ENCODE measurements at regions not wholly inside any gene's neighbourhood (a gene's known extent, or its start where the extent isn't known, plus 50 kb on each side); places are given as distances from the start of the nearest gene placed in this dataset.

DNA sequence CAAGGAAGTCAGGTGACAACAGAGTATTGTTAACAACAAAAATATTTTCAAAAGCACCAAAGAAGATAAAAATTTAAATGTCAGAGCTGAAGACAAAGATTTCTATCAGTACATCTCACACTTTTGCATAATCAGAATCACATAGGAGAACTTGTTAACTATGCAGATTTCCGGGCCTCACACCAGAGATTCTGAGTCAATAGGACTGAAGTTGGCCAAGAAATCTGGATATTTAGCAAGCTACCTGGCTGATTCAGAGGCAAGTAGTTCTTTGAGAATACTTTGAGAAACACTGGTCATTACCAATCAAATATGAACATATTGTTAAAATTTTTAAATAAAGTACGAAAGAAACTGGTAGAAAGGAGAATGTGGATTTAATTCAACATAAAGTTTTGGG, 80.5 kb upstream of the GLIS3 start:
- TF ChIP-seq EZH2 (IDR thresholded peaks at IDR 0.05; ENCODE audit: low read length, missing control alignments) = no peak
- TF ChIP-seq, protein P1, sequence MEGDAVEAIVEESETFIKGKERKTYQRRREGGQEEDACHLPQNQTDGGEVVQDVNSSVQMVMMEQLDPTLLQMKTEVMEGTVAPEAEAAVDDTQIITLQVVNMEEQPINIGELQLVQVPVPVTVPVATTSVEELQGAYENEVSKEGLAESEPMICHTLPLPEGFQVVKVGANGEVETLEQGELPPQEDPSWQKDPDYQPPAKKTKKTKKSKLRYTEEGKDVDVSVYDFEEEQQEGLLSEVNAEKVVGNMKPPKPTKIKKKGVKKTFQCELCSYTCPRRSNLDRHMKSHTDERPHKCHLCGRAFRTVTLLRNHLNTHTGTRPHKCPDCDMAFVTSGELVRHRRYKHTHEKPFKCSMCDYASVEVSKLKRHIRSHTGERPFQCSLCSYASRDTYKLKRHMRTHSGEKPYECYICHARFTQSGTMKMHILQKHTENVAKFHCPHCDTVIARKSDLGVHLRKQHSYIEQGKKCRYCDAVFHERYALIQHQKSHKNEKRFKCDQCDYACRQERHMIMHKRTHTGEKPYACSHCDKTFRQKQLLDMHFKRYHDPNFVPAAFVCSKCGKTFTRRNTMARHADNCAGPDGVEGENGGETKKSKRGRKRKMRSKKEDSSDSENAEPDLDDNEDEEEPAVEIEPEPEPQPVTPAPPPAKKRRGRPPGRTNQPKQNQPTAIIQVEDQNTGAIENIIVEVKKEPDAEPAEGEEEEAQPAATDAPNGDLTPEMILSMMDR (conservative IDR thresholded peaks at IDR 0.05 in 1 of 2, IDR thresholded peaks at IDR 0.05 in 1 of 2; ENCODE audit: low read depth in 1 of 2, low read length in 2 of 2) = no peak
